ENCODE measurements at regions not wholly inside any gene's neighbourhood (a gene's known extent, or its start where the extent isn't known, plus 50 kb on each side); places are given as distances from the start of the nearest gene placed in this dataset.
"Not testable (repeated sequence)": the region's sequence is repeated elsewhere in the genome, so short reads cannot be mapped to it uniquely, and the experiment has no call there.

DNA sequence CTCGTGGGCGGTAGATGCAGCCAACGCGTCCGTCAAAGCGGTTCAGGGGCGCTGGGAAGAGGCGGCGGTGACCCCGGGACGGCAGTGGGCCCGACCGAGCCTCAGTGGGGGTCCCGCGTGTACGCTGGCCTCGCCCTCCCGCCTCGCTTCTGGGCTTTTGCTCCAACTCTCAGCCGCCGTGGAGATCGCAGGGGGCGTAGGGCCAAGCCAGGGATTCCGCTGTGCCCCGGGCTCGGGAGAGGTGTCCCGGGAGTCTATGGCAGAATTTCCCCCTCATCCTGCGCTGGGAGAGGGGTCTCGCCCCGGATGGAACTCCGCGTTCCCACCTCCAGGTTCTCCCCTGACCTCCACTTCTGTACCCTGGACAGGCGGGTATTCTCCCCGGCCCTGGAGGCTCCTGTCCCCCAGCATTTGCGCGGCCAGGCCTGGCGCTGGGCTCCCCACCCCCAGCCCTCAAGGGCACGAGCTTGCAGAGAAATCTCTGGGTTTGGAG, 131.9 kb downstream of the MRPL36 start:
- no peak for DNase-seq (ENCODE audit: low read depth in 2 of 2)

- no peak for DNase-seq (ENCODE audit: low read depth in 2 of 2)
Measured at GRCh38 chr5:1666812-1667588, 132.6 kb downstream of the MRPL36 start.

GRCh38 chr5:1666221-1666620, 133.4 kb downstream of the MRPL36 start:
- DNase-seq (ENCODE audit: low read depth in 2 of 2), result no peak

- DNase-seq (ENCODE audit: low read depth in 2 of 2), result no peak
Measured at GRCh38 chr5:1665803-1666202, 133.8 kb downstream of the MRPL36 start.

DNA sequence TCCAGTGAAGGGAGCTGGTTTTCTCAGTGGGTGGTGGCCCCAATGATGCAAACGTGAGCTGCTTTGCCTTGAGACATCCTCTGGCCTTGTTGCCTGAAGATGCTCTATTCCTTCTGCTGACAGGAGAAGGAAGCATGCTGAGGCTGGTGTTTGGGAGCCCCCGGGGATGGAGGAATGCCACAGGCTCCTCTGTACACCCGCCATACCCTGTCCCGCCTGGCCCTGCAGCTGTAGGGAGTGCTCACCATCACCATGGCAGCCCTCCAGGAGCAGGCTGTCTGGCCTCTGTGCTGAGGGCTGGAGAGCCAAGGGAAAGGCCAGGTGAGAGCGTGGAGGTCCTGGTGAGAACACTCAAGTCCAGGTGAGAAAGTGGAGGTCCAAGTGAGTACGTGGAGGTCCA, 134.4 kb downstream of the MRPL36 start:
- DNase-seq (ENCODE audit: low read depth in 2 of 2), result no peak

DNA sequence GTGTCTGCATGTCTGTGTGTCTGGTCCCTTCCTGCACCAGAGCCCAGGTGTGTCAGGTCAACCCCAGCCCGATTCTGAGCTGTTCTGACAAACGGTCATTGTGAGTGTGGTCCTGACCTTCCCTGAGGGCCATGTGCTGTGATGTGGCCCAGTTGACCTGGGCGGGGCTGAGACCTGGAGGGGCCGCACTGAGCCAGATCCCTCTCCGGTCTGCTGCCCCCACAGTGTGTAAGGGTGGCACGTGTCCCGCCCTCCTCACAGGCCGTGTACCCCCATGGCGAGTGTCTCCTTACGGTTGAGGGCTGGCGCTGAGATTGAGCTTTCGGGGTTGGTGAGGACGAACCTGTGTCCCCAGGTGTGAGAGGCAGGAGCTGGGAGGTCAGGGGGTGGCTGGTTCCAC, 136.5 kb downstream of the MRPL36 start:
- no peak for DNase-seq (ENCODE audit: low read depth in 2 of 2)

- DNase-seq (ENCODE audit: low read depth in 2 of 2), result no peak
Measured at GRCh38 chr5:1662559-1663085, 137.0 kb downstream of the MRPL36 start.

- no peak for DNase-seq (ENCODE audit: low read depth in 2 of 2)
Measured at GRCh38 chr5:1661831-1662558, 137.6 kb downstream of the MRPL36 start.

DNA sequence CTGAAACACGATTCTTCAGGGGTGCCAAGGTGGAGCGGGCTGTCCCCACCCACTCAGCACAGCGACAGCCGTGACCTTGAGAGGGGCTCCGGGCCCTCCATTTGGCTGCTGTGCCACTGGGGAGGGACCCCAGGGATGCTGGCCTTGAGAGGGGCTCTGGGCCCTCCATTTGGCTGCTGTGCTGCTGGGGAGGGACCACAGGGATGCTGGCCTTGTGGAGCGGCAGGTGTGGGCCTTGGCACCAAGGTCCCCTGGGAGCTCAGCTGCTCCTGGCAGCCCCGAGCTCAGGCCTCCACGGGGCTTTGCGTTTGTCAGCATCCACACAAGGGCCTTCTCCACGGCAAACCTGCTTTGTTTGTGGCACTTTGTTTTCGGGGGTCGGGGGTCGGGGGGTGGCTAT, 137.6 kb upstream of the LPCAT1 start:
- DNase-seq (ENCODE audit: low read depth in 2 of 2), result no peak

DNA sequence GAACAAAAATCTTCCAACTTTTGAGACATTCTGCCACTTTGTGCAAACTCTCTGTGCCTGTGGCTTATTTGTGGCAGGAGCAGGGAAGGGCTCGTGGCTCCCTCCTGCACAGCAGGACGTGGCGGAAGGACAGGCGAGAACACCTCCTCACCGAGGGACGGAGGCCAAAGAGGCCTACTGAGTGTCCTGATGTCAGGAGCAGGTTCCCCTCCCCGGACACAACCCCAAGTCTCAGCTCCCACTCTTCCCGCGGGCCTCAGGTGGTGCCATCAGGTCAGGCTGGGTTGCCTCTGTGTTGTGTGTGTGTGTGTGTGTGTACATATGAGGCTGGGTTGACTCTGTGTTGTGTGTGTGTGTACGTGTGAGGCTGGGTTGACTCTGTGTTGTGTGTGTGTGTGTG, 136.8 kb upstream of the LPCAT1 start:
- DNase-seq (ENCODE audit: low read depth in 2 of 2), result no peak

DNA sequence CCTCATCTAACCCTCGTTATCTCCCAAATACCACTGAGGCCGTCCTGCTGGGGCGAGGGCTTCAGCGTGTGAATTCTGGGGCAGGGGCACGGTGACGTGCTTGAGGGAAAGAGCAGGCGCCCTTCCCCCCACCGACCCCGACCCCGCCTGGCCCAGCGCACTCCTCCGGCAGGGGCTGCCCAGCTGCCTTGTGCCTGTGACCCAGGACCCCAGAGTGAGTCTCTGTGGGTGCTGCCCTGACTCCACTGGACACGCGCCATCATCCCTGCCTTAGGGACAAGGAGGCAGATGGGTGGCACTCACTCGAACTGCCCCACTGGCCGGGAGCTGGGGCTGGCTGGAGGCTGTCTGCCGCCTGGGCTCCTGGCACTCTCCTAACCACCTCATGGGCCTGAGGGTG, 136.2 kb upstream of the LPCAT1 start:
- no peak for DNase-seq (ENCODE audit: low read depth in 2 of 2)

GRCh38 chr5:1659100-1659981, 135.6 kb upstream of the LPCAT1 start:
- no peak for DNase-seq (ENCODE audit: low read depth in 2 of 2)

GRCh38 chr5:1658665-1659064, 134.9 kb upstream of the LPCAT1 start:
- no peak for DNase-seq (ENCODE audit: low read depth in 2 of 2)

GRCh38 chr5:1657161-1657741, 133.5 kb upstream of the LPCAT1 start:
- DNase-seq (ENCODE audit: low read depth in 2 of 2), result no peak

GRCh38 chr5:1656271-1656975, 132.7 kb upstream of the LPCAT1 start:
- DNase-seq (ENCODE audit: low read depth in 2 of 2), result no peak

GRCh38 chr5:1655496-1656270, 131.9 kb upstream of the LPCAT1 start:
- DNase-seq (ENCODE audit: low read depth in 2 of 2), result no peak

- DNase-seq (ENCODE audit: low read depth in 2 of 2), result no peak
Measured at GRCh38 chr5:1654786-1655495, 131.2 kb upstream of the LPCAT1 start.

- DNase-seq (ENCODE audit: low read depth in 2 of 2), result not testable (repeated sequence)
Measured at GRCh38 chr5:1653698-1654651, 130.2 kb upstream of the LPCAT1 start.
